ENCODE measurements at regions not wholly inside any gene's neighbourhood (a gene's known extent, or its start where the extent isn't known, plus 50 kb on each side); places are given as distances from the start of the nearest gene placed in this dataset.
A peak's percentile ranks its signal among the peaks of the same experiment; 100 is the strongest.

DNA sequence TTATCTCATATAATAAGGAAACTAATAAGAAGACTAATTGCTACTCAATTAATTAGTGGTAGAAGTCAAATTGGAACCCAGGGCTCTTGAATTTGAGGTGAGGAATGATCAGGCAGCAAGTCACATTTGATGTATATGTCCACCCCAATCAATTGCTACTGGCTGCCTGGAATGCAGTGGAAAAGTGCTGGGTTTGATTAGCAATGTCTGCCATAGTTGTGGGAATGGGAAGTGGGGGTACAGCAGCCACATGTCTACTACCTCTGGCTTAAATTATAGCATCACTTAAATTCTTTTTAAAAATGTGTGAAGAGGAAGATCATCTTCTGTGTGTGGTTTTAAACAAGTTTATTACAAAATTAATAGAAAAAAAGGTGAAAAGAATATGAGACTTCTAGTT lies 50.8 kb upstream of the NAV2 start:
- DNase-seq = no peak

DNA sequence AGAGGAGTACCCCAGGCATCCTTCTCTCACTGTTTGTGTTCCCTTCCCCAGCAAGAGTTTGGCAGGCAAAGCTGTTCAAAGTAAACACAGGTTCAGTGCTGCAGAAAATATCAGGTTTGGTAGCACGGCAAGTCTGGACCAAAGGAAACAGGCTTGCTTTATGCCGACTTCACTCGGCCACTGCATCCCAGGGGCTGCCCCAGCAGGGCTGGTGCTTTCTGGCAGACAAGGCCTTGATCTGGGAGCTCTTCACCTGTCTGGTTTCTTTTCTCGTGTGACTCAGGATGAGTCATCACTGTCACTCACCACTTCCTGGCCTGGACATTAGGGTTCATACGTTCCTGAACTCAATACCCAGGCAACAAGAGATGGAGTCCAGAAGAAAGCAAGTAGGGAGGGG lies 52.6 kb upstream of the NAV2 start:
- DNase-seq = peak; percentile 14

DNA sequence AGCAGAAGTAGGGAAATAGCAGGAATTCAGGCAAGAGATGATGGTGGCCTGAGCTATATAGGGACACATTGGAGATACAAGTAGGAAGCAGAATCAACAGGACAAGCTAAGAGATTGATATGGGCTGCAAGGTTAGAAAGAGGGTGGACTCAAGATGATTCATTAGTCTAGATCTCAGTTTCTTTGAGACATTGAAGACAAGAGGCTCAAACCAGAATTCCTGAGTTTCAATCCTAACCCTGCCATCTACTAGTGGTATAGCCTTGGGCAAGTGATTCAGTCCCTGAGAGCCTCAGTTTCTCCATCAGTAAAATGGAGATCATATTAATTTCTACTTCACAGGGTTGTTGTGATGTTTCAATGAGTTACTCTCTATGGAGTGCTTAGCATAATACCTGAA lies 53.1 kb upstream of the NAV2 start:
- DNase-seq = no peak

DNA sequence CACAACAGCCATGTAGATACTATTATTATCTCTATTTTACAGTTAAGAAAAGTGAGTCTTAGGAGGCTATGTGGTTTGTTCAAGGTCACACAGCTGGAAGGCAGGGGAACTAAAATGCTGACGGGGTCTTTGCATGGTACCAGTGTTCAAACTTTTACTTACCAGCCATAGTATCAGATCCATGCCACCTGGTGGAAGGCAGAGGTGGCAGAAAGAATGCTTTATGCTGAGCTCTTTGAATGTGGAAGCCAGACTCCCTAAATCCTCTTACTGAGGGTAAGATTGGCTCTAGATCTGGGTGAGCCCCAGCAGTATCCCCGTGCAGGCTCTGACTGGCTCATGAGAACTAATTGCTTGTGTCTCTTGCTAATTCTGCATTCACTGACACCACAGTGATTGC lies 54.3 kb upstream of the NAV2 start:
- no peak for DNase-seq

DNA sequence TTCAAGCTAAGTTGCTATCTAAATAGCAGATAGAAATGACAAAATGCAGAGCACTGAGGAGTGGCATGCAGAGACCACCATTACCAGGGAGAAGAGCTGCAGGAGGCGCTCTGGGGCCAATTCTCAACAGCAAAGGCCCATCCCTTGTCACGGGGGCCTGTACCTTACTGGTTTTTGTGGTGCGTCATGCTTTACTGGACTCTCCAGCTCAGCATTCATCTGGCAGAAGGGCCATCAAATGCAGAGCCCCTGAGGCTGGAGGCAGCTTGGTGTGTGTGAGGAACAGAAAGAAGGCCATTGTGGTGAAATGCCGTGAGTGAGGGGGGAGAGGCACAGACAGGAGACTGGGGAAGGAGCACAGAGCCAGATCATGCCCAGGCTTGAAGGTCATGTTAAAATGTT lies 56.5 kb upstream of the NAV2 start:
- DNase-seq = no peak

DNA sequence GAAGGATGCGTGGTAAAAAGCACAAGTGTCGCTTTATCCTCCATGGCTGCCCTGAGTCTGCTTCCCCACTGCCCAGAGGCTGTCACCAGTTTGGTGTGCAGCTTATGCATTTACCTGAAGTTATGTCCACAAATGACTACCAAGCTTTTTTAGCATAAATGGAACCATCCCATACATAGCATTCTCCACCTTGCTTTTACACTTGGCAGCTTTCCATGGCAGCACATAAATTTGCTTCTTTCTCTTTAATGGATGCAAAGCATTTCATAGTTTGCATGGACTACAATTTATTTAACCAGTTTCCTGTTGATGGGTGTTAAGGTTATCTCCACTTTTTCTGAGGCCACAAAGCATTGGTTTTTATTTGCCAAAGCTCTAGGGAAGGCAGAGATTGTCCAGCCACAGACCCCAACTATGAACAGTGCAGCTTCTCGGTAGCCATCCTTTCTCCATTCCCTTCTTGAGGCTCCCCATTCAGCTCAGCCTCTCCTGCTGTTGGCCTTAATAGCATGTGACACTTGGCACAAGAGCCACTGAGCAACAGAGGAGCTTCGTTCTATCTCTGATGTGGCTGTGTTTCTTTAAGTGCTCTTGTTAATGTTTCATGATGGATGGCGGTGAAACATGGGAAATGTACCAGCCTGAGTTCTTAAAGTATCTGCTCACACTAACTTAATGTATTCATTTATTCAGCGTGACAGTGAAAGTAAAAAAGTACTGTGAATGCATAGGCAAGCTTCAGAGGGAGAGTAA lies 59.8 kb upstream of the NAV2 start:
- DNase-seq = no peak

GRCh38 chr11:19651653-19652052 lies 61.0 kb upstream of the NAV2 start:
- DNase-seq = no peak

DNA sequence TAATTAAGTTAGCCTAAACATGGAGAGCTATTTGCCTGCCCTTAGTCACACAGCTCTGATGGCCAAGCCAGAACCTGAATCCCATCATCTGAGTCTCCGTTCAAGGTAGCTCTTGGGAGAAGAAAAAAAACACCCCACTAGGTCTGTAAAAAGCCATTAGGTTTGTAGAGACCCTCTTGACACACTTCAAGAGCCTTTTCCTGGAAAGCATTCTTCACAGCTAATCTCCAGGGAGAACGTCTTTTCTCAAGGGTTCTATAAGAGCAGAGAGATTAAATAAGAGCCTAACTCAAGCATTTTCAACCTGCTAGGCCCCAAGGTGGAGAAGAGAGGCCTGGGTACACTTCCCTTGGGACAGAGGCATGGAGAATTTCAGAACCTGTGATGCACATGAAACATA lies 61.6 kb upstream of the NAV2 start:
- DNase-seq = no peak

DNA sequence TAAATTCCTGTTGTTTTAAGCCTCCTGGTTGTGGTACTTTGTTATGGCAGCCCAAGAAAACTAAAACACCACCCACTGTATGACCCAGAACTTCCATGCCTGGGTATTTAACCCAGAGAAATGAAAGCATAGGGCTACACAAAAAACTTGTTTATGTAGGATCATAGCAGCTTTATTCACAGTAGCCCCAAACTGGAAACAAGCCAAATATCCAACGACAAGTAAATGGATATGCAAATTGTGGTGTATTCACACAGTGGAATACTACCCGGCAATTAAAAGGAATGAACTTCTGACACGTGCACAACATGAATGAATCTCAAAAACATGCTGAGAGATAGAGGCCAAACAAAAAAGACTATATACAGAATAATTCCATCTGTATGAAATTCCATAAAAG lies 62.2 kb upstream of the NAV2 start:
- DNase-seq = no peak

GRCh38 chr11:19649751-19650150 lies 62.9 kb upstream of the NAV2 start:
- no peak for DNase-seq

DNA sequence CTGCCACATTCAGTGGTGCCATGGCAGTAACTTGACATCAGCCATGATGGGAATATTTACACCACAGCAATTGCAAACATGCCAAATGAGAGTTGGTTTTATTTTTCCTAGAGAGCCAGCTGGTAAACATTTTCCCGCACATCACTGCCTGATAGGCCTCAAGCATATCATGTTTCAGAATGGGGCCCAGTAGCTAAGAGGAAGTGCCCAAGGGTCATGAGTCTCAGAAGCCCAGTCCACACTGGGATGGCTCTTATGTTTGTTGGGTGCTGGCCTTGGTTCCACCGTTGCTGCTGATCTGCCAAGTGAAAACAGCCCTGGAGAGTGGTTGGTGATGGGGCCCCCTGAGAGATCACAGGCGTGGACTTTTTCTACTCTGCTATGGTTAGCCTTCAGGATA lies 64.3 kb upstream of the NAV2 start:
- DNase-seq = no peak

DNA sequence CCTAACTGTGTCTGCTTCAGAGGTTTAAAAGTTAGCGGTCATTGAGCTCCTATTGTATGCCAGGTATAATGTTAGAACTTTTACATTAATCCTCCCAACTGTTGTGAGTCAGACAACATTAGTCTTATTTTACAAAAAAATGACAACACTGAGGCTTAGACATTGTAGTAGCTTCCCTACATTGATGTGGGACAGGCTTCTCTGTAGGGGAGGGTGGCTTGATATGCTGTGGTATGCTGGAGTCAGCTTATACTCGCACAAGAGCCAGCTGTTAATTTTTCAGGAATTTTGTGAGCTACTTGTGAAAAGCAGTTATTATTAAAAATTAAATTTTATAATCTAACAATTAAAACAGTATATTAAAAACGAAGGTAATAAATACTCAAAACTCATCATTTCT lies 64.8 kb upstream of the NAV2 start:
- no peak for DNase-seq

DNA sequence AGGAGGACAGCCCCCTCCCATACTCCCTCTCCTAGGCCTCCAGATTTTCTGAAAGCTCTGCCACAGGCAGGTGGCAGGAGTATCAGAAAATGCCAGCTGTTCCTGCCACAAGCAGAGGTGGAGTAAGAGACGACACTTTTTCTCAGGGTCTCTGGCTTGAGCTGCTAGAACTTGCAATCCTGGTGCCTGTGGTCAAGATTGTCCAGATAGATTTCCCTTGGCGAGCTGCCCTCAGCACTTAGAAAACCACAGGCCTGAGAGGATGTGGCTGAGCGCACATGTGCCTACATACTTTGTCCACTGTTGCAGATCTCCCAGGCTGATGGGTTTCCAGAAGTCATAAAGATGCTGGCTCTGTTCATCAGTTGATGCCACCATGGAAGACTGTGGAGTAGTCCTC lies 65.7 kb upstream of the NAV2 start:
- DNase-seq = no peak

DNA sequence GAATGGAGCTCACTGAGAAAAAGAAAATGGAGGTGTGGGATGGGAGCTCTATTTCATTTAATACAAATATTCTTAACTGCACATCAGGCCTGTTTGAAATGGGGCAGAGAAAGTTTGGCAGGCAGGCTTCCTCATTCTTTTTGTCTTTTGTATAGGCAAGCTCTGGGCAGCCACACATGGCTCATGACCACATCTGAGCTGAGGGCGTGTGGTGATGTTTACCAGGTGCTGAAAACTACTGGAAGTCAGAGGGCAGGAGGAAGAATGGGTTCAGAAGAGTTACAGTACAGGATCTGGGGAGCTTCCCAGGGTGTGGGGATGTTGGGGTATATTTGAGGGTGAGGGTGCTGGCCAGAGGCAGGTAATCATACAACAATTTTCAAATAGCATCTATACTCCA lies 66.3 kb upstream of the NAV2 start:
- no peak for DNase-seq

- DNase-seq = no peak
Measured at GRCh38 chr11:19644316-19644715, 68.3 kb upstream of the NAV2 start.

DNA sequence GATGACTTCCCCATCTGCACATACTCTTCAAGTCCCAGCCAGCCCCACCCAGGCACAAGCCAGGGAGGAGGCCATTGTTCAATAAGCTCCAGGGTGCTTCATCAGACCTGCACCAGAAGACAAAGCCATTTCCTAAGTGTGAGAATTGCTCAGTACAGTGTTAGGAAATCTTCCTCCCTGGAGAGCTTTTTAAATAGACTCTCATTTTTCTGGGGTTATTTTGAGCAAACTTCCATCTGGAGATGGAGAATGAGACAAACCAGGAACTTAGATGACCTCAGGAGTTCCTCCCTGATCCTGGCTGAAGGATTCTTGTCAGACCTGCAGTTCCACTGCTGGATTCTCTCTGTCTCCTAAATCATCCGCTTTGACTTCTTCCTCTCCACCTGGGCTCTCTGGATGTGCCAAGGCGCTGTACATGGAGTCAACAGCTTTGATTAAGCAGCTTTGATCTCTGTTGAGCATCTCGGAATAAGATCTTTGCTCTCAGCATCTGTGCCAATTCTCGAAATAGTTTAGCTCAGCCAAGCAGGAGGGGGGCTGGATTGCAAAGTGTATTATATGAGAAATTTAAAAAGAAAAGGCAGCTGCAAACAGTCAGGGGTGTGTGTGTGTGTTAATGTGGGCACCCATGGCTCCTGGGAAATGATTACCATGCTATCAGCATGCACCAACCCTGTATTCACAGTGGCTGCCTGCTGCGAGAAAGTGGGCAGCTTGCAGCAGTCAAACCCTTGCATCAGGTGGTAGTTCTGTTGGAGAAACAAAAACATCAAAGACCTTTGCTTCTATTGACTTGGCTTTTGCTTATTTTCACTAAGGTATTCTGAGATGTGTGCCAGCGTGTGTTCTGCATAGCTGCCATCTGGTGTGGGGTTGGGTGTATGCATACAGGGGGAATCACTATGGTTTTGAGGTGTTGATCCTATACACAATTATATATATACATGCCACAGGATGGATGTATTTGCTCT lies 70.2 kb upstream of the NAV2 start:
- DNase-seq = no peak

- DNase-seq = no peak
Measured at GRCh38 chr11:19639603-19640105, 73.0 kb upstream of the NAV2 start.

- no peak for DNase-seq
Measured at GRCh38 chr11:19635332-19635731, 77.3 kb upstream of the NAV2 start.

GRCh38 chr11:19633276-19633675 lies 79.4 kb upstream of the NAV2 start:
- DNase-seq = no peak

DNA sequence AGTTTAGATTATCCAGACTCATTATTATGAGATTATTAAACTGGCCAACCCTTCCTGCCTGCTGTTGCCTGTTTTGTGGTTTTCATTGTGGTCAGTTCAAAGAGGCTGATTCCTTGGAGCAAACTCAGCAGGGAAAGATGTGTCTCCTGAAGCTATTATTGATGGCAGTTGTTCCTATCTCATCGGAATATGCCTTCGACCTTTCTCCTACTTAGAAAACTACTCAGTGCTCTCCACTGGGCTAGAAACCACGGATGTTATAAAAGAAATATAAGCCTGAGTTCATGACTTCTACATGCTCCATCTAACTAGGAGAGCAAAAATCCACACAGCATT lies 80.2 kb upstream of the NAV2 start:
- DNase-seq = no peak

- DNase-seq = no peak
Measured at GRCh38 chr11:19631712-19632498, 80.7 kb upstream of the NAV2 start.

DNA sequence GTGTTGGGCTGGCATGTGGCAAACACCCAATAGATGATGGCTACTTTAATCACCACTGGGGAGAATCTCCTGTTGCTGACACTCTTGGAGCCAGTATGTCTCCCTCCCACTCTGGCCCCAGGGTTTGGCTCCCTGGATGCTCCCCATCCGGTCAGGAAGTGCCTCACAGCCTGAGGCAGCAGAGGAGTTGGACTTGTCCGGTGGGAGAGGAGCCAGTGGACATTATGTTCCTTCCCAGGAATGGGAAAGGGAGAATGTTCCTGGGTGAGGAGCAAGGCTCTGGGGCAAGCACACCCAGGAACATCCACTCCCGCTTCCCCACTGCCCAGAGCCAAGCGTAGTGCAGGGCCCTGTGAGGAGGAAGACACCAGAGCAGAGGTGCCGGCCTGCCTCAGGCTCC lies 84.6 kb upstream of the NAV2 start:
- DNase-seq = no peak

DNA sequence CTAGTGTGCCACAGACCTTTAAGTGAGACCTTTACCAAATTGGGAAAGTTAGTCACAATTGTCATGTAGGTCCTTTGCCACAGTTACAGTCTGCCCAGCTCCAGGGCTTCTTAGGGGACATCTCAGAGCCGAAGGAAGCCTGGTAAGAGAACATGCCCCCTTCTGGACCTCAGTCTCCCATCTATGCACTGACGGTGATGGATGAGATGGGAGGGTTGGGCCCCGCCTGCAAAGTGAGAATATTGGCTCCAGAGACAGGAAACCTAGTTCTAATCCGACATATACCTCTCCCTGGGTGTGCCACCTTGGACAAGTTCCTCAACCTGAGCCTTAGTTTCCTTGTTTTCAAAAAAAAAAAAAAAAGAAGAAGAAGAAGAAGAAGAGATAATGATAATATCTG lies 85.1 kb upstream of the NAV2 start:
- no peak for DNase-seq

All from CD4-positive, alpha-beta T cell treated with Interleukin-10 for 1 hour (primary cell).